GM21423 (cell line): ENCODE measurements at regions not wholly inside any gene's neighbourhood (a gene's known extent, or its start where the extent isn't known, plus 50 kb on each side); places are given as distances from the start of the nearest gene placed in this dataset.

Source experiments
- ATAC-seq: cut with Tn5 transposase; IDR thresholded peaks from one replicate; pipeline ENCODE4 v1.9.1; 2021; ENCODE audit warnings: mild to moderate bottlenecking, moderate library complexity; ENCODE audit not compliant: unreplicated experiment

GRCh38 chr11:90912631-90913030 is 689.8 kb upstream of the CHORDC1 start:
- no peak for ATAC-seq

GRCh38 chr11:90911192-90911591 is 688.3 kb upstream of the CHORDC1 start:
- ATAC-seq, result no peak

GRCh38 chr11:90908074-90908473 is 685.2 kb upstream of the CHORDC1 start:
- ATAC-seq, result no peak

DNA sequence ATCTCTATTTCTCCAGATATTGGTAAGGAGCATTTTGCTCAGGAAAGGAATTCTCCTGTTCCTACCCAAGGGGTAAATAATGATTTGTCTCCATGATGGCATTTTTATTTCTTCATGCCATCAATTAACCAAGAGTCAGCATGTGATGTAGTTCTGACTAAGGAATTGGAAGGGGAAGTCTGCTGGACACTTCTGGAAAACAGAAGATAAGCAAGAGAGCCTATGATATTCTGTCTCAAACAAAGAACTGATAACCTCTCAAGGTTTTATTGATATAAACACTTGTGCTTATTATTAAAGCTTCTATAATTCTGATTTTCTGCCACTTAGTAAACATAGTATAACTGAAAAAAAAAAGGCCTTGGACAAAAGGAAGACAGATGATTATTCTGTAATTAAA is 673.0 kb upstream of the CHORDC1 start:
- ATAC-seq, result no peak

DNA sequence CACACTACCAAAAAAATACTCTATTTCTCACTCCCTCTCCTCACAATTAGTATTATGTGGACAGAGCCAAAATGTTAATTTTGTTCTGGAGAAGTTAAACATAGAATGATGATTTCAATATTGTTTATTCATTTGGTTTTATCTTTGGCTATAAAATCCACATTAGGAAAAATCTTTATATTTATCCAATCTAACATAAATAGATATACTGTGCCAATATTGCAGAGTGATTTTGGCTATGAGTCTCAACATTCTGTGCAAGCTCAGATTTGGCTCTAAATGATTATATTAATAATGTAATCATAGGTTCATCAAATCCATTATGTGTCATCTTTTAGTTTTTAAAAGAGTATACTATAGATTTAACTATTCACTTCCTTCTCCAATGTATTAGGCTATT is 667.5 kb upstream of the CHORDC1 start:
- no peak for ATAC-seq

- ATAC-seq, result no peak
Observed at GRCh38 chr11:90884181-90884580, 661.3 kb upstream of the CHORDC1 start.

DNA sequence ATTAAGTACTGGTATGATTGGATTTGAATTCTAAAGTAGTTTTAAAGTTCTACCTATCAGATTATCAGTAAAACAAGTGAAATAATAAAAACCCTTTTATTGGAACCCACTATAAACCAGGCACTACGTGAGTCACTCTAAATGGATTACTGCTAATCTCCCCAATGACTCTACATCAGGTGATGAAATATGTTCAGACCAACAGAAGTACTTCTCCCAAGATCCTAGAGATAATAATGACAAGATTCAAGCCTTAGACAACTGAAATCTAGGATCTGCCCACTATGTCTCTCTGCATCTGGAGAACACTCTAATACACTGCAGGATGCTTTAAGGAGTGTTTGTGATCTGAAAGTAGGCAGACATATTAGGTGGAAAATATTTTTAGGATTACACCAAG is 652.1 kb upstream of the CHORDC1 start:
- no peak for ATAC-seq

DNA sequence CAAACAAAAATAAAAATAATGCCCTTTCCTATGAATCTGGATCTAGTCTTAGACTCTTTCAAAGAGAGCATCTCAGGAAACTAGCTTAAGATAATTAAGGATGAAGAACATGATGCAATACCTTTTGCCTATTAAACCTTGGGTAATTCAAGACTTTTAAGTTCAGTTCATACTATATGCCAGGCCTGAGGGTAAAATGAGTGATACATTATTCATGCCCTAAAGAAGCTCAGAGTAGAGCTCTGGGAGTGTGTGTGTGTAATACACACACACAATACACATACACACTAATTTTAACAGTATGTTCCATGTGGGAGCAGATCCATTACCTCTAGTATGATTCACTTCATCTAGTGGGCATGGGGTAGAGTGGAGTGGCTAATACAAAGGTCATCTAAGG is 651.4 kb upstream of the CHORDC1 start:
- ATAC-seq, result no peak

- ATAC-seq, result no peak
Observed at GRCh38 chr11:90867416-90867815, 644.6 kb upstream of the CHORDC1 start.

DNA sequence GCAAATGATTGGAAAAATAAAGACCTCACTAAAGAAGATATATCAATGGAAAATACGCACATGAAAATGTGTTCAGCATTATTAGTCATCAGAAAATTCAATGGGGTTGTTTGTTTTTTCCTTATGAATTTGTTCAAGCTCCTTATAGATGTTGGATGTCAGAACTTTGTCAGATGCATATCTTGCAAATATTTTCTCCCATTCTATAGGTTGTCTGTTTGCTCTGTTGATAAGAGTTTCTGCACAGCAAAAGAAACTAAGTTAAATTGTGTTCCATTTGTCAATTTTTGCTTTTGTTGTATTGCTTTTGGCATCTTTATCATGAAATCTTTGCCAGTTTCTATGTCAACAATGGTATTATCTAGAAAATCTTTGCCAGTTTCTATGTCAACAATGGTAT is 633.9 kb upstream of the CHORDC1 start:
- no peak for ATAC-seq

GRCh38 chr11:90855531-90855930 is 632.7 kb upstream of the CHORDC1 start:
- ATAC-seq, result no peak

GRCh38 chr11:90851196-90851595 is 628.3 kb upstream of the CHORDC1 start:
- ATAC-seq, result no peak

DNA sequence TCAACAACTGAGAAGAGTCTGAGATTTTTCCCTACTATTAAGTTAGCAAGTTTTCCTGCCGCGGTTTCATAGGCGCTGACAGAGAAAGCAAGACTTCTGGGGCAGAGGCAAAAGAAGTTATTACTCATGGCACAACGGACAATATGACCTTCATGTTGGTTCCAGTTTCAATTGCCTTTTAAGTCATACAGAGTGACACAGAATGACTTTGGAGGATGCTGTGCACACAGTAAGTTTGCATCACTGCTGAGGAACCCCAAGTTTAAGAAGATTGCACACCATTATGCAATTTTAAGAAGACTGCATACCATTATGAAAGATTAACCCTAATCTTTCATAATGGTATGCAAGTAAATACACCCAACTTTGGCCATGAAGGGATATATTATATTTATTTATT is 626.5 kb upstream of the CHORDC1 start:
- no peak for ATAC-seq

DNA sequence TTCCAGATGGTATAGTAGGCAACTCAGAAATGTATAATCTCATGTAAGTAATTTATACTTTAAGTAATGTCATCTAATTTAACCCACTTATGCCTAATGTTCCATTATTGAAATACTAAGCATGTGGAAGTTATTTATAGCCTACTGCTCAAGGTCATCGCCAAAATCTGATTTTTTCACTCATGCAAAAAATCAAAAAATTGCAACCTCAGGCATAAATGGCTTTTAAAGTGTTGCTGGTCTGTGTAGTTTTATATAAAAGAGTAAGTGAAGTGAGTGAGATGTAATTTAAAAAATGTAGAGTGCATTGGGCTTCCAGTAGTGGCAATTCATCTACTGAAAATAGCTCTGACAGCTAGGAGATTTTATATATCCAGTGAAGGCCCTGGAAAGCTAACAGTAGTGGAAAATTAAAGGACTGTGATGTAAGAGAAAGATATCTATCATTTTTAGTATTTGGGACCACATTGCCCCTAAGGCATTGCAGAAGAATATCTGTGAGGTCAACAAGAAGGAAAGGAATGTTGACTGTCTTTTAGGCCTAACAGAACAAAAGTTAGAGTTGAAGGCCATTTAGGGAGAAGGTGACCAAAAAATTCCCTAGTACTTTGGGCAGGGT is 624.5 kb upstream of the CHORDC1 start:
- no peak for ATAC-seq

DNA sequence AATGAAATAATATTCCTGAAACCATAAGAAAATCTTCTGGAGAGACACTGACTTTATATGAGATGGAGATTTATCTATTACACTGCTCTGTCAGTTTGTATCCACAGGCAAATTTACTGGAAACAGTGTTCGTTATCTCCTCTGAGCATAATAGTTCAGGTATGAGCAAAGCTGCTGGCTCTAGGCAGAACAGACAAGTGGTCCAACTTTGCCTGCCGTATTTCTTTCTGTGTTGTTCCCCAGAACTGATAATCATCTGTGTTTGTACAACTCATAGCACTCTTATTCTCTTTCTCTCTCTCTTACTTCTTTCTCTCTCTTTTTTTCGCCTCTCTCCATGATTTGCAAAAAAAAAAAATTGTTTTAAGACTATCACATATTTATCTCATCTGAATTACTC is 623.8 kb upstream of the CHORDC1 start:
- no peak for ATAC-seq

GRCh38 chr11:90845799-90846198 is 623.0 kb upstream of the CHORDC1 start:
- no peak for ATAC-seq

DNA sequence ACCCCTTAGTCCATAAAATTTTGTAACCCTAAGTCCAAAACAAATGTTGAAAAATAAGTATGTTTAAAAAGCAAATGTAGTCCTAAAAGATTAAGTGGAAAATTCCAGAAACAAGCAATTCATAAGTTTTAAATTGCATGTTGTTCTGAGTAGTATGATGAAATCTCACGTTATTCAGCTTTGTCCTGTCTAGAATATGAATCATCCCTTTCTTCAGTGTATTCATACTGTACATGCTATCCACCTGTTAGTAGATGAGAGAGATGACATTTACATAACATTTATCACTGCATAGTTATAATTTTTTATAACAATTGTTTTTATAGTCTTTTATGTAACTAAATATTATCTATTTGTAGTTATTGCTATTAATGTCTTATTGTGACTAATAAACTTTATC is 622.3 kb upstream of the CHORDC1 start:
- ATAC-seq, result no peak

GRCh38 chr11:90844041-90844440 is 621.2 kb upstream of the CHORDC1 start:
- no peak for ATAC-seq

- ATAC-seq, result no peak
Observed at GRCh38 chr11:90842681-90843080, 619.8 kb upstream of the CHORDC1 start.

- no peak for ATAC-seq
Observed at GRCh38 chr11:90840071-90840470, 617.2 kb upstream of the CHORDC1 start.

- no peak for ATAC-seq
Observed at GRCh38 chr11:90836031-90836430, 613.2 kb upstream of the CHORDC1 start.

GRCh38 chr11:90823446-90823845 is 600.6 kb upstream of the CHORDC1 start:
- ATAC-seq, result no peak

GRCh38 chr11:90822996-90823395 is 600.1 kb upstream of the CHORDC1 start:
- ATAC-seq, result no peak
